Endothelial cell of umbilical vein (primary cell): ENCODE measurements at regions not wholly inside any gene's neighbourhood (a gene's known extent, or its start where the extent isn't known, plus 50 kb on each side); places are given as distances from the start of the nearest gene placed in this dataset.

Experiments used
- CTCF ChIP-seq, 2 donors: IDR thresholded peaks; 1 replicate in 1 of 2; 2 replicates in 1 of 2; pipeline ENCODE4 v1.5.1; 2011; ENCODE audit warnings: low read length in 2 of 2, mild to moderate bottlenecking in 2 of 2, moderate library complexity in 2 of 2, control low read depth in 1 of 2, inconsistent platforms in 1 of 2, low read depth in 1 of 2; ENCODE audit not compliant: insufficient read depth in 1 of 2; ENCODE audit errors: extremely low read depth in 1 of 2
- EZH2 ChIP-seq: IDR thresholded peaks from 2 replicates; pipeline ENCODE4 v1.6.1; 2012; ENCODE audit warnings: borderline replicate concordance, low read depth, mild to moderate bottlenecking, moderate library complexity, low read length, inconsistent platforms; ENCODE audit not compliant: severe bottlenecking
- JUN ChIP-seq: IDR thresholded peaks from 2 replicates; pipeline ENCODE4 v1.6.1; 2011; ENCODE audit warnings: borderline replicate concordance, low read depth; ENCODE audit not compliant: insufficient read length, insufficient read depth
- MYC ChIP-seq: IDR thresholded peaks from one replicate; pipeline ENCODE4 v1.6.1; 2011; ENCODE audit warnings: mild to moderate bottlenecking, low read depth, low read length
- POLR2A ChIP-seq: IDR thresholded peaks from 2 replicates; pipeline ENCODE4 v1.6.1; 2012; ENCODE audit warnings: low read depth, mild to moderate bottlenecking, control low read depth, low read length
- POLR2AphosphoS5 ChIP-seq: IDR thresholded peaks from 2 replicates; pipeline ENCODE4 v1.6.1; 2012; ENCODE audit warnings: low read depth, mild to moderate bottlenecking, control low read depth, low read length, moderate library complexity; ENCODE audit not compliant: insufficient read depth
- TF ChIP-seq, protein P1 (sequence below): IDR thresholded peaks from 2 replicates; pipeline ENCODE4 v1.6.1; 2011; ENCODE audit not compliant: insufficient read depth, insufficient read length

- TF ChIP-seq CTCF (IDR thresholded peaks at IDR 0.05; ENCODE audit: extremely low read depth in 1 of 2, insufficient read depth in 1 of 2, low read depth in 1 of 2, low read length in 2 of 2) (no peak), MYC (no peak), POLR2A (no peak), POLR2AphosphoS5 (no peak), EZH2 (no peak), JUN (no peak)
- TF ChIP-seq, protein P1, sequence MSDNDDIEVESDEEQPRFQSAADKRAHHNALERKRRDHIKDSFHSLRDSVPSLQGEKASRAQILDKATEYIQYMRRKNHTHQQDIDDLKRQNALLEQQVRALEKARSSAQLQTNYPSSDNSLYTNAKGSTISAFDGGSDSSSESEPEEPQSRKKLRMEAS = no peak
Measured at GRCh38 chr6:121858986-121859385, 423.5 kb downstream of the GJA1 start.
